Mucosa of descending colon (tissue), 3 donors: ENCODE measurements at regions not wholly inside any gene's neighbourhood (a gene's known extent, or its start where the extent isn't known, plus 50 kb on each side); places are given as distances from the start of the nearest gene placed in this dataset.
"Not testable (repeated sequence)": the region's sequence is repeated elsewhere in the genome, so short reads cannot be mapped to it uniquely, and the experiment has no call there.

ENCODE experiments used
- ATAC-seq: fragments of 200-7000 bp; cut with Tn5 transposase; one replicate; pipeline ENCODE4 v1.9.1; 2020; ENCODE audit warnings: mild to moderate bottlenecking, moderate library complexity
- DNase-seq, 3 donors: peaks; one replicate each; pipeline ENCODE4 v3.0.0-alpha.2; 2020
- H3K36me3 ChIP-seq: fragments of 200-600 bp; one replicate; pipeline ENCODE4 v1.8.0; 2021; ENCODE audit warnings: low read depth, mild to moderate bottlenecking
- H3K4me1 ChIP-seq: fragments of 200-600 bp; one replicate; pipeline ENCODE4 v1.8.0; 2021; ENCODE audit warnings: low read depth, mild to moderate bottlenecking
- H3K4me3 ChIP-seq: fragments of 200-600 bp; one replicate; pipeline ENCODE4 v1.8.0; 2021; ENCODE audit warnings: mild to moderate bottlenecking
- H3K9me3 ChIP-seq: fragments of 200-600 bp; one replicate; pipeline ENCODE4 v1.8.0; 2021; ENCODE audit warnings: mild to moderate bottlenecking
- CTCF ChIP-seq: fragments of 200-600 bp; IDR thresholded peaks from one replicate; pipeline ENCODE4 v1.8.0; 2022; ENCODE audit warnings: antibody characterized with exemption, mild to moderate bottlenecking
- intact Hi-C, 2 donors: fragments of 100-400 bp; cut with DNase I in 1 of 2; cut with micrococcal nuclease in 1 of 2; formaldehyde crosslinking; loops; one replicate each; pipeline versions ENCODE4 v1.11.0 to v1.11.1; 2022; cut with DNase I, micrococcal nuclease
- donor health status: DM: no; HTN: no; CAD: no; lungs with moderate emphysema.
- donor health status: DM: no; HTN: no; CAD: no.
- donor health status: DM: no; HTN: yes; CAD: no.

- intact Hi-C loops, DNase-seq, H3K4me1 ChIP-seq, H3K4me3 ChIP-seq, H3K36me3 ChIP-seq: not testable (repeated sequence)
- peaks cover 19% of the 10 kb centered on the region for H3K9me3 ChIP-seq
- ATAC-seq = peak; percentile 19
Measured at GRCh38 chr7:56348311-56348710, 232.1 kb upstream of the NUPR2 start.

- peaks cover 32% of the 10 kb centered on the region for H3K9me3 ChIP-seq
- H3K4me1 ChIP-seq, intact Hi-C loops, DNase-seq, H3K4me3 ChIP-seq, ATAC-seq, H3K36me3 ChIP-seq: not testable (repeated sequence)
Measured at GRCh38 chr7:56328327-56328726, 212.1 kb upstream of the NUPR2 start.

- Histone ChIP-seq H3K4me3 (no peak overlapping the region), H3K9me3 (peaks cover 46% of the 10 kb centered on the region), H3K4me1 (no peaks in the 10 kb centered on the region), H3K36me3 (no peaks in the 10 kb centered on the region)
- ATAC-seq (no peak), DNase-seq (no peak)
- intact Hi-C loops = no loop called here
- TF ChIP-seq CTCF = no peak
Measured at GRCh38 chr7:56290548-56290947, 174.3 kb upstream of the NUPR2 start.

GRCh38 chr7:56287429-56288138, 171.4 kb upstream of the NUPR2 start:
- Histone ChIP-seq H3K9me3 (peaks cover 33% of the 10 kb centered on the region), H3K36me3 (no peaks in the 10 kb centered on the region), H3K4me3 (no peak overlapping the region), H3K4me1 (no peaks in the 10 kb centered on the region)
- peak in 2 of 3 donors; percentile 1 to 49 for DNase-seq
- intact Hi-C loops = no loop called here
- no peak for TF ChIP-seq CTCF
- ATAC-seq = no peak

GRCh38 chr7:56256108-56256507, 139.9 kb upstream of the NUPR2 start:
- intact Hi-C loops = no loop called here
- ATAC-seq = no peak
- peaks cover 39% of the 10 kb centered on the region for H3K9me3 ChIP-seq
- H3K4me1 ChIP-seq = no peaks in the 10 kb centered on the region
- H3K4me3 ChIP-seq = no peak overlapping the region
- TF ChIP-seq CTCF = no peak
- DNase-seq = no peak
- H3K36me3 ChIP-seq = no peaks in the 10 kb centered on the region

GRCh38 chr7:56250135-56250534, 133.9 kb upstream of the NUPR2 start:
- Histone ChIP-seq H3K9me3 (peaks cover 46% of the 10 kb centered on the region), H3K4me3 (no peak overlapping the region), H3K36me3 (no peaks in the 10 kb centered on the region), H3K4me1 (no peaks in the 10 kb centered on the region)
- DNase-seq (no peak), ATAC-seq (no peak)
- intact Hi-C loops = no loop called here
- TF ChIP-seq CTCF = no peak

GRCh38 chr7:56229631-56230030, 113.4 kb upstream of the NUPR2 start:
- TF ChIP-seq CTCF = no peak
- intact Hi-C loops = no loop called here
- no peak for ATAC-seq
- Histone ChIP-seq H3K4me3 (no peak overlapping the region), H3K9me3 (peaks cover 20% of the 10 kb centered on the region), H3K36me3 (no peaks in the 10 kb centered on the region), H3K4me1 (no peaks in the 10 kb centered on the region)
- DNase-seq = no peak
